ENCODE measurements at regions not wholly inside any gene's neighbourhood (a gene's known extent, or its start where the extent isn't known, plus 50 kb on each side); places are given as distances from the start of the nearest gene placed in this dataset.

- no peak for DNase-seq
These were observed 264.7 kb downstream of the DLL1 start for GRCh38 chr6:170025935-170026750.

DNA sequence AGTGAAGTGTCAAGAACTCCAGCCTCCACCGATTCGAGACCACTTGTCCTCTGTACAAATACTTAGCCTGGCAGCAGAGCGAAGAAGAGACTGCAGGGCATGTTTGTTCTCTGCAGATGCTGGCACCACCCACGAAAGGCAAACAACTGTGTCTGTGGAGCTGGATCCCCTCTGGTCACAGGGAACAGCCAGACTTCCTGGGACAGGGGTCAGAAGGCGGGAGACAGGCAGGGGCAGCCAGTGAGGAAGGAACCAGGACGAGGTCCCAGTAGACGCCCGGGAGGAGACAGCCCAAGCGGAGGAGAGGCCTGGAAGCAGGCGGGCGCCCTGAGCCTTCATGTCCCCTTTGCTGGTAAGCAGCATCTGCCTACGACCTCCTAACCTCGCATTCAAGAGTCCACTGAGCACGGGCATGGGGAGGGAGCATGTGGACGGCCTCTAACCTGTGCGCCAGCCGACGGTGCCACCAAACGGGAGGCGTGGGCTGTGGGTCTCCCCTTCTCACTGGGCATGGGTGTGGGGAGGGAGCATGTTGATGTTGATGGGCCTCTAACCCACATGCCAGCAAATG lies 265.5 kb downstream of the DLL1 start:
- DNase-seq: no peak

GRCh38 chr6:170024940-170025339 lies 265.9 kb downstream of the DLL1 start:
- no peak for DNase-seq

DNA sequence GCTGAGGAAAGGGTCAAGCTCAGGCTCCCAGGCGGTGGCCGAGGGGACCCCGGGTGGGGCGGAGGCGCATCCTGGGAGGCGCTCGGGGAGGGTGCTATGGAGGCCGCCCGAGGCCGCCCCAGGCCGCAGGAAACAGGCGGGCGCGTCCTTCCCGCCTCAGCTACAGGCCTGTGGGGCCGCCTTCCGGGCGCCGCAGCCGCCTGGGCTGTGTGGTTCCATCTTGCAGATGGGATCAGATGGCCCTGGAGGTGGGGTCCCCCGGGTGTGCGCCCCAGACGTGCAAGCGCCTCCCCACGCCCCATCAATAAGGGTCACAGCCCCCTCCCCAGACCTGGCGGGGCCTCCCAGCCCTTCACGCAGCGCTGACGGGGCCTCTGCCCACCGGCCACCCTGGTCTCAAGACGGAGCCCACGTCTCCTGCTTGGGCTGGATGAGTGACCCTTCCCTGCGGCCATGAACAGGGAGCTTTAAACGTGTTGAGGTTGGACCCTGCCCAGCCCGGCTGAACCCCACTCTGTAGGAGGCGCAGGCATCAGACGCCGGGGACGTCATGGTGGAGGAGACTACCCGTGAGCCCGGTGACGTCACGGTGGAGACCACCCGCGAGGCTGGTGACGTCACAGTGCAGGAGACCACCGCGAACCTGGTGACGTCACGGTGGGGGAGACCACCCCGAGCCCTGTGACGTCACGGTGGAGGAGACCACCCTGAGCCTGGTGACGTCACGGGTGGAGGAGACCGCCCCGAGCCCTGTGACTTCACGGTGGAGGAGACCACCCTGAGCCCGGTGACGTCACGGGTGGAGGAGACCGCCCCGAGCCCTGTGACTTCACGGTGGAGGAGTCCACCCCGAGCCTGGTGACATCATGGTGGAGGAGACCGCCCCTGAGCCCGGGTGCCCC lies 267.0 kb downstream of the DLL1 start:
- no peak for DNase-seq

DNA sequence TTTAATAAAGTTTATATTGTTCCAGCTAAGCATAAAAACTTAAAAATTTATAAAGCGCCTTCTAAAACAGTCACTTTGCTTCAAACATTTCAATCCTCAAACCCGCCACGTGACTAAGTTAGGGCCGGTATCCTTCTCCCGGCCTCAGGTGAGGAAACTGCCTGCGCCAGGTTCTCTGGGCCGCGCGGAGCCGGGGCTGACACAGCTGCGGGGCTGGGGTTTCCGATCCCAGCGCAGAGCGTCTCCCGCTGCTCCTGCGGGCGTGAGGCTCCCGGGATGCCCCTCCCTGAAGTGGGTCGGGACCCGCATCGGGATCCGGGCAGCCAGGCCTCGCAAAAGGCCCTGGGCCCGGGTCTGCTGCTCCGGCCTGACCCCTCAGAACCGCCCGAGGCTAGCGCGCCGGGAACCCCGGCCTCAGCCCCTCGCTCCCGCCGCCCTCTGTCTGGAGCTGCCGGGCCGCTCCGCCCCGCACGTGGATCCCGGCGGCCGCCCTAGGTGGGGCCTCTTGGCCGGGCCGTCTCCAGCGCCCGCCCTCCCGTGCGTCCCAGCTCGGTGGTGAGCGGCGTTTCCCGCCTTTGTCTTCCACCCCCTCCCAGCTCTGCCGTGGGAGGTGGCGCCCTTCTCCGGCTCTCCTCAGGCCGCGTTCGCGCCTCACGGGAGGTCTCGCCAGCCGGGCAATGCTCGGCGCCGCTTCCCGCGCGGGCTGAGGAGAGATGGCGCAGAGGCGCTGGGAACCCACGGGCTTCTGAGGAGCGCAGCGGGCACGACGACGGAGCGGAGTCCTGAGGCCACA lies 267.9 kb downstream of the DLL1 start:
- no peak for DNase-seq

DNA sequence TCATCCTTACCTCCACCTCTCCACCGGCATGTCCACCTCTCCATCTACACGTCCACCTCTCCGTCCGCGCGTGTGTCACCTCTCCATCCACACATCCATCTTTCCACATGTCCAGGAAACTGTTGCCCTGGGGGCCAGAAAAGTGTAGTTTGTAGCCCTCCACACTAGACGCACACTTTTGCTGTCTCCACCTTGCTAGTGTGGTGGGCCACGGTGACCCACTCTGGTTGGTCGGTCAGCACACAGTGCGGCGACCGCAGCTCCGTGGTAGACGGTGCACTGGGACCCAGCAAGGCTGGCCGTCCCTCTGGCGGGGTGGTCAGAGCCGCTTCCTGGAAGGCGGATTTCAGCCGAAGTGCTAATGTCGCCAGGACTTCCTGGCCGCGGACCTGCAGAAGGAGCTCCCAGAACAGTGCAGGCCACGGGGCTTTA lies 268.6 kb downstream of the DLL1 start:
- DNase-seq: no peak

GRCh38 chr6:170021579-170021978 lies 269.3 kb downstream of the DLL1 start:
- DNase-seq: no peak

DNA sequence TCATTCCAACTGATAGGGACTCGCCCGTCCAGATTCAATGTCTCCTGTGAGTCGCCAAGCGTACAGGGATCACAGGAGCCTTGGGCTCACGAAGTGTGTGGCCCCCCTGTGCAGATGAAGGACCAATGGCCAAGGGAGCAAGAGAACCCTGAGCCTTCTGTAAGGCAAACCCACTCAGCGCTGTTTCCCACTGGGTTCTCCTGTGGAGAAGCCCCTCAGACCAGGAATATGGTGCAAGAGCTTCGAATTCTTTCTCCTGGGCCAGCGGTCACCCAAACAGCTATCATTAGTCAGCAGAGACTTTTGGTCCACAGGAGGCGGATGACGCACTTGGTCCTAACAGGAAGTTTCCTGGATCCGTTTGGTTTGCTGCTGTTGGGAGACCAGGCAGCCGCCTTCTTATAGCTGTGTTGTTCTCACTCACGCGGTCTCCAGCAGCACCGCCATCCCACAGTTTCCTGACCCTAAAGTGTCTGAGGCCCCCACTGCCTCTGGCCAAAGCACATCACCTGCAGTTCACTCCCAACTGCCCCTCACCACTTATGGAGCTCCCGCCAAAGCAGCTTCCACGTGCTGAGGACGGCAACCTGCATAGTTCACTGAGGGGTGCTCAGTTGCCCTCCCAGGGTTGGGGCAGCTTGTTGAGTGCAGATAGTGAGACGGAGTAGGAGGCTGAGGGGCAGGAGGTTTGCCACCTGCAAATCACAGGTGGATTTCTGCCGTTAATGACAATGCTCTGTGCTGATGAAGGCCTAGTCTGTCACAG lies 268.6 kb downstream of the ERMARD start:
- DNase-seq: no peak

DNA sequence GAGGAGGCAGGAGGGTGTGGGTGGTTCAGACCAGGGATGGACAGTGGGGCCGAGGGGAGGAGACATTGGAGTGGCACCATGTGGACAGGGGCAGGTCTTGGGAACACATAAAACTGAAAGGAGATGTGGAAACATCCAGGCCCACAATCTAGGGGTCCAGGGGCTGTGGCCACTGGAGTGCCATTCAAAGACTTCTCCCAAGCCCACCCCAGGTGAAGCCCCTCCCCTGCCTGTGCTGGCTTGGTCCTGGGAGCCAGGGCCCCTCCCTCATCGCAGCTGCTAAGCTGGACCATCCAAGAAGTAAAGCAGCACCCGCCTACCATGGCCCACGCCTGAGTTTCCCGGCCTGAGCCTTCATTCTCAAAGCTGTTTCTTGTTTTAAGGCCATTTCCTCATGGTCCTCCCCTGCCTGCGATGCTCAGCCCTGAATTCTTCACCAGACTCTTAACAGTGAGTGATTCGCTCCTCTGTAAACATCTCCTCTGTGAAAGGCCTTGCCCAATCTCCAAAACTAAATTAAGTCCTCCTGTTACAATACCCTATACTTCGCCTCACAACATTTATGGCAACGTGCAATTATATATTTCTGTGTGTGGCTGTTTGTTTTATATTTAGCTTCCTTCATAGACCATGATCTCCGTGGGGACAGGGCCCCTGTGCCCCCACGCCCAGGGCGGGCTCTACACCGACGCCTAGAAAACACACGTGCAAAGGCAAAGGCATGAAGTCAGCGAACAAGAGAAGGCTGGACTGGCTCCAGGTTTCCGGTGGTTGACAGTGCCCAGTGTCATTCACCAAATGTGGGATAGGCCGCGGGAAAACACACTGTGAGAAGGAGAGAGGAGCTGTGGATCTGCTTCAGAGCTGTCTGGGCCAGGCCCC lies 267.8 kb downstream of the ERMARD start:
- DNase-seq: no peak

DNA sequence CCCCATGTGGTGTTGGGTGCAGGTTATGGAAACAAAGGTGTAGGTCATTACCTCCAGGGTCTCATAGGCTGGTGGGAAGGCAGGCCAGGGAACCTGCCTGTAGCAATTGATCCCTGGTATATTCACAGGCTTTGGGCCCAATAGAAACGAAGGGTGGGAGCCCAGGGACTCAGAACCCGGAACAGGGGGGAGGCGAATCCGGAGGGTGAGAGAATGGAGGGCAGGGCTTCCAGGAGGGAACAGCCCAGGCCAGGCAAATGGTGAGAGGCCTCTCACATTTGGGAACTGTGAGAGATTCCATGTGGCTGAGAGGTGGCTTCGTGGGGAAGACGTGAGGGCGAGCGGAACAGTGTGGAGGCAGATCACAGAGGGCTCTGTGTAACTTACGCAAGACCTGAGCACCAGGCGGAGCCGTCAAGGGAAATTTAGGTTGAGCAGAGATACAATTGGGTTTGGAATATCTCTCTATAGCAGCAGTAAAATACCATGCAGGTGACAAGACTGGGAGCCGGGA lies 267.1 kb downstream of the ERMARD start:
- DNase-seq: no peak

- DNase-seq: no peak
These were observed 266.3 kb downstream of the ERMARD start for GRCh38 chr6:170017603-170018320.

DNA sequence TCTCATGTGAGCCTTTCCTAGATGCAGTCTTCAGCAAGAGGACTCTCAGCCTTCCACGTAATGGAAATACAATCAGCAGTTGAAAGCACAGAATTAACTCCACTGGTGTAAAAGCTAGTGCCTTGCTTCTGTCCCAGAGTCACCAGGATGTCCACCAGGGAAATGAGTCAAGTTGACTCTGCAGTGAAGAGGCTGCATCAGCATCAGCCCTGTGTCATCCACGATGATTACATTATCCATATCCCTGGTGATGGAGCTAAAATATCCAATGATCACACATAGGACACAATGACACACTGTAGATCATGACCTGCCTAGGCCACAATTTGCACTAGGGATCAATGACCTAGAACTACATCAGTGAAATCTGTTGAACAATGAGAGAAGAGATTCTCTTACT lies 262.4 kb downstream of the ERMARD start:
- DNase-seq: no peak

GRCh38 chr6:170012037-170012330 lies 260.6 kb downstream of the ERMARD start:
- DNase-seq: no peak

- no peak for DNase-seq
These were observed 260.0 kb downstream of the ERMARD start for GRCh38 chr6:170011204-170012036.

GRCh38 chr6:170010665-170011203 lies 259.3 kb downstream of the ERMARD start:
- no peak for DNase-seq

DNA sequence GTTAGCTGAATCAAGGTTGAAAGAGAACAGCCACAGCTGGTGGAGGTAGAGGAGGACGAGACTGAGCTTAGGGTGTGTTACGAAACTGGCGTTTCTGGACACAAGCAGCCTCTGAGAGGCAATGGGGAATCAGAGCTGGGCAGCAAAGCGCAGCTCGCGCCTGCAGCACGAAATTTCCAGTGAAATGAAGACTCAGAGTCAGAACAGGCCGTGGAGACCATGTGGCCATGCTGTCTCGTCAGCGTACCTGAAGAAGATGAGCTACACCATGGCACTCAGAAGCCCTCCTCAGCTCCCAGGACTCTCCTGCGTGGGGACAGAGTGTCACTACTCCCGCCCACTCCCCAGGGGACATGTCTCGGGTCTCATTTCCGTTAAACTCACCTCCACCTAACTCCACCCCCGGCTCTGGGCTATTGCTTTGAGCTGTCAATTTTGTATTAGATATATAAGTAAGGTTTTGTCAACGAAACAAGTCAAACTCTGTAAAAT lies 256.9 kb downstream of the ERMARD start:
- no peak for DNase-seq

DNA sequence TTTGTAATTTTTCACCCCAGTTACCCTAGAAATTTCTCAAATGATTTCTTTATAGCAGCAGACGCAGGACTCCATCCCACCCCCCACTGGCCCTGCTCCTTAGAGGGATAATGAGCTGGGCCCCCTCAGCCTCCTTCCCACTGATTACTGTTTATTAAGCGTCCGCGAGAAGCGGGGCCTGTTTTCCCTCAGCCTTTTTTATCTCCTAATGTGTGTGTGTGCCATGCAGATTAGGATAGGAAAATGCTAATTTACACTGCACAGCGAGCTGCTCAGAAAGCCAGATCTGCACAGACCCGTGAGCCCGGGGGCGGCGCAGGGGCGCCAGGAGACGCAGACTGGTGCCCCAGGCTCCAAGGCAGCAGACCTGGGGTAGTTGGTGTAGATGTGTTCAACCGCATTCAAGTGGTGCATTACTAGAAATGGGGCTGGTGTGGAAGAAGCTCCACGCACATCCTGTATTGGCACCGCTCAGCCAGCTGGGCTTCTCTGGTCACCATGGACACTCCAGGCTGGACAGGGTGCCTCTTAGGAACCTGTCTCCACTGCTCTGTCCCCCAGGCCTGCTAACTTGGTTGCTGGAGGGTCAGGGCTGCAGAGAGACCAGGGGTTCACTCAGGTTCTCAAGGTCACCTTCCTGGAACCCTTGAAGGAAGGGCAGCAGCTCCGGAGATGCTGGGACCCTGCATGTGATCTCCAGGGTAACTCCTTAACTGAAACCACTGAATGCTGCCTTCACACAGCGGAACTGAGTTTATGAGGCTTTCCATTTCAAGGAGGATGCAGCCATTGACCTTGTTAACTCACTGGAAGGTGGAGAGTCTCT lies 256.3 kb downstream of the ERMARD start:
- no peak for DNase-seq
